NCI-H2171 treated with DMSO at 0.1 percent for 48 hours (cell line): ENCODE measurements at regions not wholly inside any gene's neighbourhood (a gene's known extent, or its start where the extent isn't known, plus 50 kb on each side); places are given as distances from the start of the nearest gene placed in this dataset.

Source experiments
- DNase-seq: peaks from one replicate; lab custom pipeline; 2025; lab: John Stamatoyannopoulos, UW

DNA sequence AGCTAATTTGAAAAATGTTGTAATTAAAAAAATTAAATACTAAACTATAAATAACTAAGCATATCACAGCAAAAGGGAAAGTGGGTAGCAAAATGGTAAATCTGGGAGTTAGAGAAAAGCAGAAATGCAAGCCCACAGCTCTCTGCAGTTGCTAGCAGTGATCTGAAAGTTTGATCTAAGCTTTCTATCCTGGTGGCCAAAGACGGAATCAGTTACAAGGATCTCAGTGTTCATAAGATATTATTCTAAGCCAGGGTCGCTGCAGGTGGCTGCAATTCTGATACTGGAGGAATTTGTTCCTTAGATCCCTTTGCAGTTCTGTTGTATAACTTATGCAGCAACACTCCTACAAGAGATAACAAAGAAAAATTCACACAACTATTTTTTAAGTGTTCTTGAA lies 363.7 kb downstream of the SETD4 start:
- DNase-seq = no peak

DNA sequence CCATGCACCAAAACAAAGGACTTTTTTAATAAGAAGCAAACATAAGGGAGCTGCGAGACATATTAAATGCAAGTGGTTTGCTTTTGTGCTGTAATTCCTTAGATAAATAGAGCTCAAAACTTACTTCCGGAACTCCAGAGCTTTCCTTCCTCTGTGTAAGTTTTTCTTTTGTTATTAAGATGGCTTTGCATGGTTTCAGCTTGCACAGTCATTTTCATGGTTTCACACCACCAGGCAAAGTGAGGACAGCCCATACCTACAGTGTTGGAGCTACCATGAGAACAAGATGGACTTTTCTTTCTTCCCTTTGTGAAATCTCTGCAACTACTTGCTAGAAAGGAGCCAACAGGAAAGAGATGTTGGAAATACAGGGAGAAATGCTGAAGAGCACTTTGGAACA lies 368.0 kb downstream of the SETD4 start:
- DNase-seq = no peak

DNA sequence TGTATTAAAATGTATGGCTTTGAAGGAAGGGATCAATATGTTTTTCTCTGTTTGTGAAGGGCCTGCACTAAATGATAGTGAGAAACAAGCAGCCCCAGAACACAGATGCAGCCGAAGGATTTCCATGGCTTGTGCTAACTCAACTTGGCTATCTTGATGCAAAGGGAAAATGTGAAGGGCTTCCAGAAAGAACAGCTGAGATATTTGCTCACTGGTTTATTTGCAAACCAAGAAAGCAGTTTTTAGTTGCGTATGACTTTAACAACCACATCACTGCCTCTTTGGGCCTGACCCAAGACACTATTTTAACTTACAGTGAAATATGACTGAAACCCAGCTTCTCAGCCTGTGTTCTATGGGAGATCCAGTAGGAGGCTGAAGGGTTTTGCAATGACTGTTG lies 369.9 kb downstream of the SETD4 start:
- no peak for DNase-seq

DNA sequence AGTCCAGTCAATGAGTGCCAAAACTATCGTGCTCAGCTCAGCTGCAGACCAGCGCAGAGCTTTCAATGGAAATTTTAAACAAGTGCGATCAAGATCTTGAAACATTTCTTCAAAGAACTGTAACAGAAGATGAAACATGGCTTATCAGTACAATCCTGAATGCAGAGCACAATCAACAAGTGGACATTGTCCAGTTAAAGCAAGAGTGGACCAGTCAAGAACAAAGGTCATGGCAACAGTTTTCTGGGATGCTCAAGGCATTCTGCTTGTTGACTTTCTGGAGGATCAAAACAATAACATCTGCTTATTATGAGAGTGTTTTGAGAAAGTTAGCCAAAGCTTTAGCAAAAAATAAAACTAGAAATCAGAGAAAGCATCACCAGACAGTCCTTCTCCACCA lies 374.2 kb downstream of the SETD4 start:
- no peak for DNase-seq

DNA sequence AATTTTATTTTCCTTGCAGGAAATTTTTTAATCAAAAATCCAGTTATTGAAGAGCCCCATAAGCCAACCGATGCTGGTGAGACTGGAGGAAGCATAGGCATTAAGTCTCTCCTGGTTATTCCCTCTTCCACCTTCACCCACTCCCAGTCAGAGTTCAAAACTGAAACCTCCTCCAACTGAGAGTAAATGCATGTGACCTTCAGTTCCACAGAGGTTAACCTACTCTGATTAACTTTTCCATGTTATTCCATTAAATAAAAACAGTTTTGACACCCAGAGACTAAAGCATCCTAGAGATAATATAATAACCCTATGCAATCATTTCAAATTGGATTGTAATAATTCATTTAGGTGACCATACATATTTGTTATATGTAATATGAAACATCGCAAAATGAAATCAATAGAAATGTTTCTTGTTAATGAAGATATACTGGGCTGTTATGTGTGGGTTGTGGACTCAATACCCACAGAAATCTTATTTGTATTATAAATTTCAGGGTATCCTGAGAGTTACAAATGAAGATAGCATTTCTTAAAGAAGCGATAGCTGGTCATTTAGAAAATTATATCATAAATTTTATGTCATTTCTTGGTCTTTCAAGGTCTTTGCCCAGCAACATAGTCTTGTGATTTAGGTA lies 376.5 kb downstream of the SETD4 start:
- no peak for DNase-seq

DNA sequence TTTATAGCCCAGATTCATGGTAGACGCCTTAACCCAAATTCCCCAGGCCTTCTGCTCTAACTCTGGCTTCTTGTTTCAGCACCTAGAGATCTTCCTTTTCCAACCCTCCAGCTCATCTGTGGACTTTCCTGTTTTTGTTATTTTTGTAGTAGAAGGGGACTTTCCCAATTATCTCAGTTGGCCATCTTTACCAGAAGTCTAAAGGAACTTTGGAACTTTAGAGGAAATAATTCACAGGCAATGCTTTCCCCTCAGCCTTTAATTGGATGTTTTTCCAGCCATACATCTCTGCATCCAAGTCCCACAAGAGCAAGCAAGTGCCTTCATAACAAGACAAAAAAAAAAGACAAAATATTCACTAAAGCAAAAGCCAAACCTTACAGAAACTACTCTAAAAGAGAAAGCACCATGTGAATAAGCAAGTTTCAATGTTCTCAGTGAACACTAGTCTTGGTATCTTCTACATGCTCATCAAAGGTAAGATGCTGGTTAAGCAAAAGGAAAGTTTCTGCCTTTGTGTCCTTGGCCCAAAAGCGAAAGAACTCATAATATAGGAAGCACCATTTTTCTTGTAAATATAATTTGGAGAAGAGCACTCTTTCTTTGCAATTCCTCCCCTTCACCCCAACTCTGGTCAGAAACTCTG lies 377.3 kb downstream of the SETD4 start:
- DNase-seq = no peak

DNA sequence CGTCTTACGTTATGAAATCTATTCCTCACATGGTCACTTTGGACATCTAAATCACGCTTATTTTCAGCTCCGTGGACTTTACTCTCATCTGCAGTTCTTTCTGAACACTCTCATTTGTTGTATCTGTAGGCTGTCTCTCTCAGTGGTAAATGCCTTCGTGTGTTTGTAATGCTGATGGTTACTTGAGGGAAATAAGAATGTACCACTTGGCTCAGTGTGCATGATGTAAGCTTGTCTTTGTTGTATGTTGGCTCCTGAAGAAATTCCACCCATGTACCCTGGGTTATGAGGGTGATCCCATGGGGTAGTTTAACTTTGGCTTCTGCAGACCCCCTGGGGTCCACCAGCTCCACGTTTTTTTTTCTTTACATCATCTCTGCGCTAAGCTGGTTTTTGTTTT lies 378.4 kb downstream of the SETD4 start:
- DNase-seq = no peak

DNA sequence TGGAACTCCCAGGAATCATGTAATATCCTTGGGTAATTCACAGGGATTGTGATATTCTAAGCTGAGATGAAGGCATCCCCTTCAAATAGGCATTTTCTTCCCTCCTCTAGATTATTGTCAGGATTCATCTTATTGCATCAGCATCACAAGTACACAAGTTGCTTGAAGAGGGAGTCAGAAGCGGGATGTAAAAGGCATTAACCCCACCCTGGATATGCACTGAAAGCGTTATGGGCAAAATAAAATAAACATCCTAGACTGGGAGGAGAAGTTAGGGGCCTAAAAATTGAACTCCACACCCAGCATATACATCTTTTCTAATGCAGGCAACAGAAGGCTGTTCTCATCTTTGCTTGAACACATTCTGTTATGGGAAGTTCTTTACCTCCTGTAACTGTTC lies 381.2 kb downstream of the SETD4 start:
- no peak for DNase-seq

DNA sequence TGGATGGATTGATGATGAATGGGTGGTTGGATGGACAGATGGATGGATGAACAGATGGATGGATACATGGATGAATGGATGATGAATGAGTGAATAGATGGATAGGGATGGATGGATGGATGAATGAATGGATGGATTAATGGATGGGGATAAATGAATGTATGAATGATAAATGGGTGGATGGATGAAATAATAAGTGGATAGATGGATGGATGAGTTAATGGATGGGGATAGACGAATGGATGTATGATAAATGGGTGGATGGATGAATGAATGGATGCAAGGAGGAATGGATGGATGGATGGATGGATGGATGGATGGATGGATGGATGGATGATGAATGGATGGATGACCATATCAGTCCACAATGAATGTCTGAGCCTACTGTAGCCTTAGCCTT lies 381.9 kb downstream of the SETD4 start:
- DNase-seq = no peak

DNA sequence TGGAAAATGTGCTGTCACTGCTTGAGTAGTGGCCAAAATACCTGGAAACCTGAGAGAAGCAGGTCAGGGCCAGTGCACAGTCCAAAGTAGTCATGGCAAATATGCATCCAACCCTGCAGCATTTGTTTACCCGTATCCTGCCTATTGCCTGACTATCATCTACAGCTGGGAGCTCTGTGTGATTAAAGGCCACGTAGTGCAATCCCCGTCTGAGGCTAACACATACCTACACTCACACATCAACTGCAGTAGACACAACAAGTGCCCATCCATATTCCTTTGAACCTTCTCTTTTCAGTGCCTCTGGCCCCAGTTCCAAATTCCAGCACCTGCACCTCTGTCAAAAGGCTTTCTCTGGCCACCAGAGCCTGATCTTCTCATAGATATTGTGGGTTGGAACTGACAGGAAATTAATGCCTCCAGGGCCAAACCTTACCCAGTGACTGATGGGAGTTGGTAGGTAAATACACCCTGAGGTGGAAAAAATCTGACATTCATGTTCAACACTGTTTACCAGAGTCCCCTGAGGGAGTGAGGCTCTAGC lies 383.0 kb downstream of the SETD4 start:
- no peak for DNase-seq

DNA sequence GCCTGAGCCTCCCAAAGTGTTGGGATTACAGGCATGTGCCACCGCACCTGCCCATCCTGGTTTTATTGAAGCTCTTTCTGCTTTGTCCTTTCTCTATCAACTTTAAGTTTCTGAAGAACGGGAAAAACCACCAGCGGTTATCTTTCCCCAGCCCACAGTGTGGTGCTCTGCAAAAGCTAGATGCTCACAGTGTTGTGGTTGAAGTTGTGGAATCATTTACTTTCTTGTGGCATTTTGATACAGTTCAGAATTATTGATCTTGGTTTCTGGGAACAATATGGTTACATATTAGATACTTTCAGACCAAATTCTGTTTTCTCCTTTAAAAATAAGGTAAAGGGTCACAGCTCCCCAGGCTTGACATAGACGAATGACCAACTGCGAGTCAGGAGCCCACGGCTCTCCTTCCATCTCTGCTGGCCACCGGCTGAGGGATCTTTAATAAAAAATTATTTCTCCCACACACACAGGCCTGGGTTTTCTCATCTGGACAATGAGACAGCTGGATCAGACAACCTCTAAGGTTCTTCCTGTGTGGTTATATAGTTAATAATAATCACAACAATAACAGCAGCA lies 385.3 kb downstream of the SETD4 start:
- DNase-seq = no peak

DNA sequence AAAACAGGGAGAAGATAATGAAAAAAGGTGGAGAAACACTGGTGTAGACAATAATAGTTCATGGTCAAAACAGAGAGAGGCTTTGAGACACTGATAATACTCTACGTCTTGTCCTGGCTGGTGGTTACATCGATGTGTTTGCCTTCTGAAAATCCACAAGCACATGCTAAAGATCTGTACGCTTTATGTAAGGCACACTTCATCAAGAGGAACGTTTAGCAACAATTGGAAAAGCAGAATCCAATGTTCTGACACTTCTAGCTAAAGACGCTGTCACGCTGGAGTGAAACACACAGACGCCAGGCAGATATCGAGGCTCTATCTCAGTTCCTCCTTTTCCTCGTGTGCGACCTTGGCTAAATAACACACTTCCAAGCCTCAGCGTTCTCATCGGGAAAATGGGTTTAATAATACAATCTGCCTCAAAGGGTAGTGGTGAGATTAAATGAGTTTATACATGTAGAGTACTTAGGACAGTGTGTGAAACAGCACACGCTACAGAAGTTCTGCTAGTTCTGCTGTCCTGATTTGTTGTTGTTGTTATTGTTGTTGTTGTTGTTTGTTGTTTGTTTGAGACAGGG lies 386.1 kb downstream of the SETD4 start:
- DNase-seq = no peak

DNA sequence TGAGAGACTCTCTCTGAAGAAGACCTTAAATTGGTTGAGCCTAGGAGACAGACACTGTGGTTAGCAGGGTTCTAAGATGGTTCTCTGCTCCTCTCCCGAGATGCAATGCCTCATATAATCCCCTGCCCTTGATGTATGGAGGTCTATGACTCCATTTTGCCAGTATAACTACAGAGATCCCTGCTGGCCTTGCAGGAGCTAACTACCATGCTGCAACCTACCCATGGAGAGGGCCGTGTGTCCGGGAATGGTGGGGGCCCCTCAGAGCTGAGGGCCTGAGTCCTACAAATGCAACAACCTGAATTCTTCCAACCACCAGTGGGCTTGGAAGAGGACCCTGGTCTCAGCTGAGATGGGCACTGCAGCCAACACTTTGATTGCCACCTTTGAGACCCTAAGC lies 388.0 kb downstream of the SETD4 start:
- DNase-seq = no peak

DNA sequence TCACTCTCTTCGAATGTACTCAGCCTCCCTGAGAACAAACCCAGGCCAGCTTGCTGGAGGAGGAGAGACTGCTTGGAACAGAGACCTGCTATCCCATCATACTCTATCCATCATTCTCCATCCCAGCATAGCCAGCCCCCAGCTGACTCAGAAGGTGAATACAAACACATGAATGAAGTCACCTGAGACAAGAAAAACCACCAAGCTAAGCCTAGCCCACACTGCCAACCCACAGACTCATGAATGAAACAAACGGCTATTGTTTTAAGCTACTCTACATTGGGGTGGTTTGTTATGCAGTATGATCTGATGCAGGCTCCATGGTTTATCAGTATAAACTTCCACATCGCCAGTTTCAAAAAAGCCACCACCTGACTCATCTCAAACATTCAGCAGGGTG lies 395.6 kb downstream of the SETD4 start:
- no peak for DNase-seq

DNA sequence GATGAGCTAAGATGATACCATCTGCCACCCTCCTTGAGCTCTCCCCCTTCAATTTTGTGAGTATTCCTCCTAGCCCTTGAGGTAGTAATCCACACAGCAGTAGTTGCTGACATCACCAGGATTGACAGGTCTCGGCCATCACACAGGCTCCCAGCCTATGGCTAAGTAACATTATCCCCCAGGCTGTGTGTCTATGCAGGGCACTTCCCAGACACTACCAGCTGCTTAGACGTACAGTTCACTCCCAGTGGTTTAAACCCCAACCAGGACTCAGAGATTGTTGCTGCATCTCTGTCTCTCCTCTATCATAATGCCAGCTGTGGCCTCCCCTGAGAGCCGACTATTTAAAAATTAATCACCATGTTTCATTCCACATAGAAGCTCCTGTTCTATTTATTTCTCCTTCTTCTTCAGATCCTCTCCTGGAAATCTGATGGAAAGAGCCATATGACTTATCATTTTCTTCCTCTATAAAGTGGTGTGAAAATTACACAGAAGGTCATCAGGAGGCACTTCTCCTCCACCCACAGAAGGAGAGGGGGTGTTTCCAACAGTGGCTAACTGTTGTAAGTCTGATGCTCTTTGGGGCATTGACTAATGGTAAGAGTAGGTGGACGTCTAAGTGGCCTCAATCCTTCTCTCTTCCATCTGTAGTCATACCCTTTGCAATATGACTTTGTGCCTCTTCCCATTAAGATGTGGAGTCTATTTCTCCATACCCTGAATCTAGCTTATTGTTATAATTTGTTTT lies 396.3 kb downstream of the SETD4 start:
- DNase-seq = no peak

DNA sequence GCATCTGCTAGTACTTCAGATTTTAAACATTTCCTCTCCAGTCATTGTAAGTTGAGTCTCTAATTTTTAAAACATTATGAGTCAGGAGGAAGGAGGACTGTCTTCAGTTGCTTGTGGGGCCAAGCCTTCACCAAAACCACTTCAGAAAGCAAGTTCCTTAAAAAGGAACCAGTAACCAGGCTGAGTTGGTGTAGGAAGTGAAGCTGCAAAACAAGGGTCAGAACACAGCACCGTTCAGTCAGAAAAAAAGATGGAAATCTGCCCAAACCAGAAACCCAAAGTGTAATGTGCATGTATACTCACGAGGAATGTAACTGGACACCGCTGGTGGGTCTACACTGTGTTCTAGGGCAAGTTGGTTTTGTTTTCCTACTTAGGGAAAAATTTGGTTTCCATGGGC lies 402.1 kb downstream of the SETD4 start:
- DNase-seq = no peak

DNA sequence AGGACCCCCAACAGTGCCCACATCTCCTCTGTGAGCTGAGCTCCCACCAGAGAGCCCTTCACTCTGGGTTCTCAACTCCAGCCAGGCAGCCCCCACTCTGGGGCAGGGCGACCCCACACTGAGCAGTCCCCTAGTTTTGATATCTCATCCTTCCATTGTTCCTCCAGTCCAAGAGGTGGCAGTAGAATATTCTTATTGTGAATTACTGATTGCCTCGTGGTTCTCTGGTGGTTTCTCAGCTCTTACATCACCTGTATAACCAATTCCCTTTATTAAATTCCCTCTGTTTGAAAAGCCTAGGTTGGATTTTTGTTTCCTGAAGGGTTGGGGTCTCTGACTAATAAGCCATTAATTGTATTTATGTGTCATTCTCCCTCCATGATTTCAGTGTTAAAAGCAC lies 407.5 kb downstream of the SETD4 start:
- DNase-seq = no peak

DNA sequence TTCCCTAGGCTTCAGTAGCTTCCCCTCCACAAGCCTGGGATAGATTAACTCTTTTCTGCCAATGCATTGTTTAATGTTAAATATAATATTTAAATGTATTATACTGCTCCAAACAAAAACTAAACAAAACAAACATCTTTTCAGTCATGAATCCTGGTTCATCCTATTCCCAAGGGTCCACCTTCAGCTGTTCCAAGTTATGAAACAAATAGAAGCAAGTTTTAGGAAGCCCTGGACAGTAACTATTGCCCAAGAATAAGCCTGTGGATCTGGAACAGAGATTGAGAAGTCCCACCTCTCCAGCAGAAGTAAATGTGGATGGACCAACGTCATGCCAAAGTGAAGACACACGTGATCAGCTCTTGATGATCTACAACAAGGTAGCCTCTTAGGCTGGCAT lies 408.1 kb downstream of the SETD4 start:
- no peak for DNase-seq

DNA sequence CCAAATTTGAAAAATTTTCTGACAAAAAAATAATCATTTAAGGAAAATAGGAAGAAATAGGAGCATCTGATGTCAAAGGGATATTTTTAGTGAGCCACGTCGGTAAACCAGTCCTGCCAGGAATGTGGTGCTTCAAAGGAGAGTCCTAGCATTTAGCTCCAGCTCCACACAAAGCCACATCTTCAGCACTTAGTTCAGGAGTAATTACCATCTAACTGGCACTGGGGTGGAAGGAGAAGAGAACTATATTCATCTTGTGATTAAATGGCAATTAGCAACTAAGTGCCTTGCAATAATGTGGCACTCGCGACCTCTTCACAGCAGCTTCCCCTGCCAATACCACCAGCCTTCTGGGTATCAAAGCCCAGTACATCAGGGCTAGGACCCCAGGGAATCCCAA lies 409.1 kb downstream of the SETD4 start:
- no peak for DNase-seq

DNA sequence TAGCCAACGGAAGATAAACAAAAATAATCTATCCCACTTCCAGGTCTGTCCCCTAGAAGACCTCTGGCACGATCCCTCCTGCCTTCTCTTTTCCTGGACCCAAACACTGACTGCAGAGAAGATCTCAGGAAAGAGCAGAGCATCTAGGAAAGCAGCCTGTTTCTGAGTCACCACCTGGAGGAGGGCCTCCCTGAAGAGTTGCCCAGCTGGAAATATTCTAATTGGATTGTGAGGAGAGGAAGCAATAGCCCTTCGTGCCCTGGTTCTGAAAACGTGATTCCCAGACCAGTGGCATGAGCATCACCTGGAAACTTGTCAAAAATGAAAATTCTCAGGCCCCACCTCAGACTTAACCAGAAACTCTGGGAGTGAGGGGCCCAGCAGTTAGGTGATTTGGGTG lies 411.1 kb downstream of the SETD4 start:
- no peak for DNase-seq

DNA sequence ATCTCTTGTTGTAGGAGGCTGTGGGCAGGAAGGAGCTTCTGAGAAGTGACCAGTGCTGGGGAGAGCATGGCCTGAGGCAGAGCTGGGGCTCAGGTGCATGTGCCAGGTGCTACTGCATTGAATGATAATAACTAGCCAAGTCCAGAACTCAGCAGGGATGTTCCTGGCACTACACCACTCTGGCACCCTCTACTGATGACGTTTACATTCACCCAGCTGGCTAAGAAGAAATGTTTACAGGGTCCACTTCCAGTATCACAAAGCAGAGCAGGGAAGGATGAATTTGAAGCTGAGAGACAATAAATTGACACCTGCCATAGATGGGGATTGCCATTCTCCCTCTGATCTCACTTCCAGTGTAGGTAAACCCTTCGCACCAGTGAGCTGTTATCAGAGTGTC lies 411.8 kb downstream of the SETD4 start:
- no peak for DNase-seq

DNA sequence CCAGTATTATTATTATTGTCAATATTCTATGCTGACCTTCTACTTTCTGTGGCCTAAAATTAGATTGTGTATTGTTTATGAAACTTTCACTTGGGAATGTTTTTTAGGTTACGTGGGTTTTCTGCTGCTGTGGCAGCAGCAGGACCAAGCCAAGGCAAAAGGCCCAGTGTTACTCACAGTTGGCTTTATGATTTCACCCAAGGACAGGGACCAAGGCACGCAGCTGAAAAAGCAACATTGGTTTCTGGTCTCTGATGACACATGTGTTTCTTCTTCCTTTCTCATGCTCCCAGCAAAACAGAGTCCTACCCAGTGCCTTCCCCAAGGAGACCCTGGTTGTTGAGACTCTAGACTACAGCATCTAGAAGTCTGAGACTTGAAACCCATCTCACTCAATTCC lies 413.7 kb downstream of the SETD4 start:
- no peak for DNase-seq

DNA sequence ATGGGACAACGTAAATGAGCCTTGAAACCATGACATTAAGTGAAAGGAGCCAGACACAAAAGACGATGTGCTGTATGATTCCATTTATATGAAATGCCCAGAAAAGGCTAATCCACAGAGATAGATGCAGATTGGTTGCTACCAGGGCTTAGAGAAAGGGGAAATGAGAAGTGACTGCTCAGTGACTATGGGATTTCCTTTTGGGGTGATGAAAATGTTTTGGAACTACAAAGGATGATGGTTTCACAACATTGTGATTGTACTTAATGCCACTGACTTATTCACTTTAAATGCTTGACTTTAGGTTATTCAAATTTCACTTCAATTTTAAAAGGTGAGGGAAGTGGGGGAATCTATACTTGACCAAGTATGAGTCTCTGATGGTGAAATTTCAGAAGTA lies 414.3 kb downstream of the SETD4 start:
- no peak for DNase-seq
